Peyer's patch (tissue), 4 donors: ENCODE measurements at regions not wholly inside any gene's neighbourhood (a gene's known extent, or its start where the extent isn't known, plus 50 kb on each side); places are given as distances from the start of the nearest gene placed in this dataset.

Experiments
- POLR2A ChIP-seq, 2 donors: fragments of 450-650 bp; IDR thresholded peaks; one replicate each; pipeline ENCODE4 v1.5.1; 2017; ENCODE audit warnings: antibody characterized with exemption in 2 of 2, mild to moderate bottlenecking in 2 of 2, moderate library complexity in 2 of 2
- TF ChIP-seq, protein P1 (sequence below), 6 experiments: fragments of 450-650 bp in 4 of 6; fragments of 200-600 bp in 2 of 6; sonication (generic) in 1 of 6; IDR thresholded peaks; one replicate each; pipeline ENCODE4 v1.5.1; 2017 to 2019; ENCODE audit warnings: antibody characterized with exemption in 6 of 6, mild to moderate bottlenecking in 3 of 6, moderate library complexity in 1 of 6

DNA sequence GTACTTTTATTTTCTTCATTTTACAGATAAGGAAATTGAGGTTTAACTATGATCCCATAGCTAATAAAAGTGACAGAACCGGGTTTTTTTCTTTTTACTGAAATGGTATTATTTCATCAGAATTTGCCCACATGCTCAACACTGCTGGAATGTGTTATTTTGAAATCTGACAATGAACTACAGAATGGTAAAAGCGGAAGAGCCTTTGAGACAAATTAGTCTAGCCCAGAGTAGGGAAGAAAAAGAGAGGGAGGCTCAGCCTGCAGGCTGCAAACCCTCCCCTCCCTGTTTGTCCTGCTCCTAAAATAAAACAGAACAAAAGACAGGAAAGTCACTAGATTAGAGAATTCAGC is 100.3 kb upstream of the LIPC start:
- TF ChIP-seq, protein P1, sequence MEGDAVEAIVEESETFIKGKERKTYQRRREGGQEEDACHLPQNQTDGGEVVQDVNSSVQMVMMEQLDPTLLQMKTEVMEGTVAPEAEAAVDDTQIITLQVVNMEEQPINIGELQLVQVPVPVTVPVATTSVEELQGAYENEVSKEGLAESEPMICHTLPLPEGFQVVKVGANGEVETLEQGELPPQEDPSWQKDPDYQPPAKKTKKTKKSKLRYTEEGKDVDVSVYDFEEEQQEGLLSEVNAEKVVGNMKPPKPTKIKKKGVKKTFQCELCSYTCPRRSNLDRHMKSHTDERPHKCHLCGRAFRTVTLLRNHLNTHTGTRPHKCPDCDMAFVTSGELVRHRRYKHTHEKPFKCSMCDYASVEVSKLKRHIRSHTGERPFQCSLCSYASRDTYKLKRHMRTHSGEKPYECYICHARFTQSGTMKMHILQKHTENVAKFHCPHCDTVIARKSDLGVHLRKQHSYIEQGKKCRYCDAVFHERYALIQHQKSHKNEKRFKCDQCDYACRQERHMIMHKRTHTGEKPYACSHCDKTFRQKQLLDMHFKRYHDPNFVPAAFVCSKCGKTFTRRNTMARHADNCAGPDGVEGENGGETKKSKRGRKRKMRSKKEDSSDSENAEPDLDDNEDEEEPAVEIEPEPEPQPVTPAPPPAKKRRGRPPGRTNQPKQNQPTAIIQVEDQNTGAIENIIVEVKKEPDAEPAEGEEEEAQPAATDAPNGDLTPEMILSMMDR (IDR thresholded peaks at IDR 0.05) = no peak
- TF ChIP-seq POLR2A (IDR thresholded peaks at IDR 0.05) = peak in 1 of 2 donors; percentile 7
